SK-N-MC (cell line): ENCODE measurements at regions not wholly inside any gene's neighbourhood (a gene's known extent, or its start where the extent isn't known, plus 50 kb on each side); places are given as distances from the start of the nearest gene placed in this dataset.

Source experiments
- EZH2 ChIP-seq: fragments of 200-600 bp; sonication (generic); IDR thresholded peaks from one replicate; pipeline ENCODE4 v1.6.1; 2017; ENCODE audit warnings: antibody characterized with exemption
- POLR2AphosphoS5 ChIP-seq: IDR thresholded peaks from 2 replicates; pipeline ENCODE4 v1.6.1; 2012; ENCODE audit warnings: mild to moderate bottlenecking, low read depth, low read length, borderline replicate concordance

DNA sequence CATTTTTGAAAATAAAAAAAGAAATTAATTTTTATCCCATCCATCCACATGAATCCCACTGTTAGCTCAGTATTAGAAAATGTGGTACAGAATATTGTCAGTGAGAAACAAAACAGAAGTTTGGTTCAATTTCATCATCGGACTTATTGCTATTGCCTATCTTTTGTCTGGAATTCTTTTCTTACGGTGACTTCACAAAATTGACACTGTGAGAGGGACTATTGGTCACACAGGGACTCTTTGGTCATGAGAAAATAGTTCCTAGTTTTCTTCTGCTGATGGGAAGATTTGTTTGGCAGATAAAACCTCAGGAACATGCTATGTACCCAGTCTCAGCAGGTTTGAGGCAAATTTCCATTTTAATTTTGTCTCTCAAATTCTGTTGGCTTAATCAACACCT, 186.2 kb upstream of the ELL2 start:
- TF ChIP-seq POLR2AphosphoS5 (no peak), EZH2 (no peak)
